HAP-1 (cell line): ENCODE measurements at regions not wholly inside any gene's neighbourhood (a gene's known extent, or its start where the extent isn't known, plus 50 kb on each side); places are given as distances from the start of the nearest gene placed in this dataset.
"Not testable (repeated sequence)": the region's sequence is repeated elsewhere in the genome, so short reads cannot be mapped to it uniquely, and the experiment has no call there.

ENCODE experiments used
- DNase-seq, 2 experiments: peaks; one replicate each; pipeline ENCODE4 v3.0.0-alpha.2; 2016 to 2020; ENCODE audit warnings: low spot score in 2 of 2
- H3K27me3 ChIP-seq: fragments of 250-450 bp; sonication (Bioruptor Pico); 2 replicates; pipeline ENCODE4 v1.5.1; 2020; ENCODE audit warnings: low read depth, mild to moderate bottlenecking, moderate library complexity
- H3K36me3 ChIP-seq: fragments of 250-450 bp; sonication (Bioruptor Pico); replicated peaks from 2 replicates; pipeline ENCODE4 v1.5.1; 2020; ENCODE audit warnings: mild to moderate bottlenecking
- H3K4me1 ChIP-seq: fragments of 250-450 bp; sonication (Bioruptor Pico); 2 replicates; pipeline ENCODE4 v1.5.1; 2020; ENCODE audit warnings: mild to moderate bottlenecking
- H3K4me3 ChIP-seq: fragments of 250-450 bp; sonication (Bioruptor Pico); 2 replicates; pipeline ENCODE4 v1.5.1; 2020; ENCODE audit warnings: mild to moderate bottlenecking, moderate library complexity
- H3K9me3 ChIP-seq: fragments of 250-450 bp; sonication (Bioruptor Pico); 2 replicates; pipeline ENCODE4 v1.5.1; 2020; ENCODE audit warnings: mild to moderate bottlenecking, moderate library complexity
- in situ Hi-C: fragments of 300-500 bp; cut with MboI; formaldehyde crosslinking; loops from 3 replicates; pipeline ENCODE4 v1.14.3; 2020; ENCODE audit warnings: low sequenced_read_pairs, inconsistent platforms, mixed read lengths

DNA sequence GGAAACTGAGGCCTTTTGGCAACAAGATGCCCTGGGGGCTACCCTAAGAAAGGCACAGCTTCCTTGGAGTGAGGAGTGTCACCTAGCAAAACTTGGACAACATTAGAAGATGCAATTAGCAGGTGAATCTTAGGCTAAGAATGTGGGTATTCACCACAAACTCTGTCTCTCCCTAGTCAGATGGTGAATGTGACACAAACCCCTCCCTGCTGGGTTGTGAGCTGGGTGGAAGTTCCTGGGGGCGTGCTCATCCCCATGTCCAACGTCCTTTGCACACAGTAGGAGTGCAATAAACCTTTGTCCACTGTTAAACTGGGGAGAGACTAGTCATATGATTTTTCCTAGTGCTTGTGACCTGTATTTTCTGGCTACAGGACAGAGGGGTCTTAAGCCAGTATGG is 67.1 kb upstream of the SH3GL3 start:
- no peaks in the 10 kb centered on the region for H3K36me3 ChIP-seq
- in situ Hi-C loops = no loop called here
- peaks cover 20% of the 10 kb centered on the region; the same call in 1 of the 2 replicates for H3K27me3 ChIP-seq
- H3K9me3 ChIP-seq = peaks cover 6% of the 10 kb centered on the region; the same call in 1 of the 2 replicates
- DNase-seq = no peak
- H3K4me1 ChIP-seq = peaks cover 5% of the 10 kb centered on the region; the same call in 1 of the 2 replicates
- H3K4me3 ChIP-seq = no peak overlapping the region

DNA sequence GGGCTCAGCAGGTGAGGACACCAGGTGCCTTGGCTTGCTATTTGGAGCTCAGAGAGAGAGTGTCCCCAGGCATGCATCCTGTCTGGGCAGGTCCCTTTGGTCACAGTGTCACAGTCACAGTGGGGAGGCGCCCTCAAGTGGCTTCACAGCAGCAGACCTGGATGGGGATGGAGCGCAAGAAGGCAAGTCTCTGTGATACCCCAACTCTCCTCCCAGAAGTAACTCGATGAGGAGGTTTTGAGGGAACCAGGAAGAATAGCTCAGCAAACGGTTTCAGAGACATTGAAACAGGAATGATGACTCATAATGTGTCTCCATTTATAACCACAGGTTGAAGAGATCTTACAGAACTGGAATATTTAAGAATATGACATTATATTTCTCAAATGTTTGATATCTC is 66.5 kb upstream of the SH3GL3 start:
- peak in 1 of 2 experiments; percentile 69 for DNase-seq
- Histone ChIP-seq H3K4me3 (no peak overlapping the region), H3K4me1 (peaks cover 5% of the 10 kb centered on the region; the same call in 1 of the 2 replicates), H3K36me3 (no peaks in the 10 kb centered on the region), H3K27me3 (peaks cover 15% of the 10 kb centered on the region; the same call in 1 of the 2 replicates), H3K9me3 (peaks cover 6% of the 10 kb centered on the region; the same call in 1 of the 2 replicates)
- in situ Hi-C loops = no loop called here

DNA sequence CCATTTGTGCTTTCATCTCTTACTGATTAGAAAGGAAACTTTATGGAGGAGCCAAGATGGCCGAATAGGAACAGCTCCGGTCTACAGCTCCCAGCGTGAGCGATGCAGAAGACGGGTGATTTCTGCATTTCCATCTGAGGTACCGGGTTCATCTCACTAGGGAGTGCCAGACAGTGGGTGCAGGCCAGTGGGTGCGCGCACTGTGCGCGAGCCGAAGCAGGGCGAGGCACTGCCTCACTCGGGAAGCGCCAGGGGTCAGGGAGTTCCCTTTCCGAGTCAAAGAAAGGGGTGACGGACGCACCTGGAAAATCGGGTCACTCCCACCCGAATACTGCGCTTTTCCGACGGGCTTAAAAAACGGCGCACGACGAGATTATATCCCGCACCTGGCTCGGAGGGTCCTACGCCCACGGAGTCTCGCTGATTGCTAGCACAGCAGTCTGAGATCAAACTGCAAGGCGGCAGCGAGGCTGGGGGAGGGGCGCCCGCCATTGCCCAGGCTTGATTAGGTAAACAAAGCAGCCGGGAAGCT is 63.5 kb upstream of the SH3GL3 start:
- DNase-seq, H3K9me3 ChIP-seq, H3K36me3 ChIP-seq, in situ Hi-C loops, H3K4me3 ChIP-seq, H3K4me1 ChIP-seq, H3K27me3 ChIP-seq: not testable (repeated sequence)

DNA sequence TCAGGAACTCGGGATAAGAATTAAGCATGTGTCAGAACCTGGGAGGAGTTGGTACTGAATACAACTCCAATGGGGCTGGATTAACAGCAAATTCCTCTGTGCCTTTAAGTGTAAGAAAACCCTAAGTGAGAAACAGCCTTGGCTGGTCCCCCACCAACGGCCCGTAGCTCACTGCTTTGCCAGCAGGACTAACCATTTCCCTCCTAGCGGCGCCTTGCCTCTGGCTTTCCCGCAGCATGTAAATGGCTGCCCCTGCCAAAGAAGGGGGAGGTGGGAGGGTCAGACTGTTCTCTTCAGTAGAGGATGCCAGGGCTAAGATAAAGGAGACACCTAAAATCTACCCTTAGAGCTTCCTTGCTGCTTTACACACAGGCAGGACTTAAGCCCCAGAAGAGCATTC is 51.0 kb upstream of the SH3GL3 start:
- in situ Hi-C loops = no loop called here
- Histone ChIP-seq H3K36me3 (no peaks in the 10 kb centered on the region), H3K4me1 (no peaks in the 10 kb centered on the region), H3K27me3 (peaks cover 26% of the 10 kb centered on the region), H3K9me3 (peaks cover 5% of the 10 kb centered on the region; the same call in 1 of the 2 replicates), H3K4me3 (no peak overlapping the region)
- no peak for DNase-seq
